Ovary (tissue), 3 donors: ENCODE measurements at regions not wholly inside any gene's neighbourhood (a gene's known extent, or its start where the extent isn't known, plus 50 kb on each side); places are given as distances from the start of the nearest gene placed in this dataset.

ENCODE experiments used
- CTCF ChIP-seq, 3 donors: fragments of 450-650 bp in 2 of 3; fragments of 200-600 bp in 1 of 3; IDR thresholded peaks; one replicate each; pipeline versions ENCODE4 v1.5.1 to v1.8.0; 2016 to 2022; ENCODE audit warnings: antibody characterized with exemption in 3 of 3, mild to moderate bottlenecking in 1 of 3
- EP300 ChIP-seq: sonication (generic); formaldehyde crosslinking; IDR thresholded peaks from one replicate; pipeline ENCODE4 v1.6.1; 2017; ENCODE audit warnings: antibody characterized with exemption
- donor health status: DM: no; HTN: no; CAD: no.

DNA sequence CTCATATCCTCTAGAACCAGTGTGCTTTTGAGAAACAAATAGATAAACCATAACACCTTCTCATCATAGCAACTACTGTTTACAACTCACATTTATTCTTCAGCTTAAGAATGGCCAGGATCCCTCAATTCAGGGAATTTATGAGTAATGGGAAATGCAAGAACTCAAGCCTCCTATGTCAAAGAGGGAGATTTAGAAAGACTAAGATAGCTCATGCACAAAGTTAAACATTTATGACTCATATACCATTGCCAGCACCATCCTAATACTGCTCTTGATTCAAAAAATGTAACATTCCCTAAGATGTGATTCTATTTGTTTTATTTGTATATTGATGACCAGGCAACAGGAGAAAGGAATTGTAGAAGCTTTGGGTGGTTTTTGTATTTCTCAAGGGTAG, 172.8 kb downstream of the CYP26B1 start:
- no peak for TF ChIP-seq EP300
- TF ChIP-seq CTCF (IDR thresholded peaks at IDR 0.05) = no peak
